ENCODE measurements at regions not wholly inside any gene's neighbourhood (a gene's known extent, or its start where the extent isn't known, plus 50 kb on each side); places are given as distances from the start of the nearest gene placed in this dataset.

GRCh38 chr12:43271659-43272058 lies 280.3 kb downstream of the ADAMTS20 start:
- Histone ChIP-seq H3F3A (ENCODE audit: low read length, unreplicated experiment) (no peaks in the 10 kb centered on the region), H3K79me2 (ENCODE audit: low read length) (no peaks in the 10 kb centered on the region), H3K36me3 (ENCODE audit: low read depth, low read length) (no peaks in the 10 kb centered on the region), H3K4me3 (ENCODE audit: low read length) (no peak overlapping the region), H3K4me2 (ENCODE audit: low read length) (no peak overlapping the region), H2AFZ (ENCODE audit: low read length) (no peak overlapping the region), H3K9me2 (replicated peaks; ENCODE audit: low read length) (no peaks in the 10 kb centered on the region), H3K4me1 (ENCODE audit: insufficient read depth, low read length) (peaks cover 5% of the 10 kb centered on the region; the same call in 1 of the 2 replicates), H3K9ac (ENCODE audit: low read length) (no peak overlapping the region), H4K20me1 (ENCODE audit: low read length) (no peaks in the 10 kb centered on the region), H3K9me3 (ENCODE audit: low read length) (no peaks in the 10 kb centered on the region), H3K27me3 (ENCODE audit: low read length) (no peaks in the 10 kb centered on the region), H3K27ac (ENCODE audit: low read length) (no peak overlapping the region)
- BruUV-seq (replicated peaks): no TSS peak
- no peak for ATAC-seq
- POLR2A ChIA-PET (ENCODE audit: unreplicated experiment): no interaction called here
- CTCF ChIA-PET: no interaction called here
- DNase-seq: no peak
- TF ChIP-seq EZH2phosphoT487 (IDR thresholded peaks at IDR 0.05; ENCODE audit: borderline replicate concordance, low read length) (no peak), EZH2 (IDR thresholded peaks at IDR 0.05; ENCODE audit: low read length, unreplicated experiment) (no peak), CTCF (conservative IDR thresholded peaks at IDR 0.05; ENCODE audit: low read depth, low read length) (no peak)
- intact Hi-C loops (cut with micrococcal nuclease): loop anchor here (10.0 kb wide), 1 partner anchor 77 kb away; no protein-coding TSS in a partner anchor

GRCh38 chr12:43267818-43268217 lies 284.2 kb downstream of the ADAMTS20 start:
- CTCF ChIA-PET: no interaction called here
- no peak for ATAC-seq

GRCh38 chr12:43261701-43262100 lies 290.3 kb downstream of the ADAMTS20 start:
- CTCF ChIA-PET: no interaction called here
- no peak overlapping the region for H3K9ac ChIP-seq (ENCODE audit: low read length)

More at GRCh38 chr12:43267818-43268217, 284.2 kb downstream of the ADAMTS20 start:
- no peaks in the 10 kb centered on the region for H3K9me2 ChIP-seq (replicated peaks; ENCODE audit: low read length)
- H3K27me3 ChIP-seq (ENCODE audit: low read length): no peaks in the 10 kb centered on the region
- TF ChIP-seq EZH2 (IDR thresholded peaks at IDR 0.05; ENCODE audit: low read length, unreplicated experiment) (no peak), EZH2phosphoT487 (IDR thresholded peaks at IDR 0.05; ENCODE audit: borderline replicate concordance, low read length) (no peak), CTCF (conservative IDR thresholded peaks at IDR 0.05; ENCODE audit: low read depth, low read length) (no peak)
- H3K9ac ChIP-seq (ENCODE audit: low read length): no peak overlapping the region
- no TSS peak for BruUV-seq (replicated peaks)
- no peaks in the 10 kb centered on the region for H3K4me1 ChIP-seq (ENCODE audit: insufficient read depth, low read length)
- no peak overlapping the region for H3K4me2 ChIP-seq (ENCODE audit: low read length)
- H2AFZ ChIP-seq (ENCODE audit: low read length): no peak overlapping the region
- H3K79me2 ChIP-seq (ENCODE audit: low read length): no peaks in the 10 kb centered on the region
- no peak overlapping the region for H3K4me3 ChIP-seq (ENCODE audit: low read length)
- intact Hi-C loops (cut with micrococcal nuclease): no loop called here
- H3F3A ChIP-seq (ENCODE audit: low read length, unreplicated experiment): no peaks in the 10 kb centered on the region
- DNase-seq: no peak
- no peaks in the 10 kb centered on the region for H3K36me3 ChIP-seq (ENCODE audit: low read depth, low read length)
- no peaks in the 10 kb centered on the region for H3K9me3 ChIP-seq (ENCODE audit: low read length)
- no peak overlapping the region for H3K27ac ChIP-seq (ENCODE audit: low read length)
- H4K20me1 ChIP-seq (ENCODE audit: low read length): no peaks in the 10 kb centered on the region
- POLR2A ChIA-PET (ENCODE audit: unreplicated experiment): no interaction called here

More at GRCh38 chr12:43261701-43262100, 290.3 kb downstream of the ADAMTS20 start:
- Histone ChIP-seq H4K20me1 (ENCODE audit: low read length) (no peaks in the 10 kb centered on the region), H3K27me3 (ENCODE audit: low read length) (no peaks in the 10 kb centered on the region), H3K27ac (ENCODE audit: low read length) (no peak overlapping the region), H3K9me2 (replicated peaks; ENCODE audit: low read length) (no peaks in the 10 kb centered on the region), H3K36me3 (ENCODE audit: low read depth, low read length) (no peaks in the 10 kb centered on the region), H3K4me2 (ENCODE audit: low read length) (no peak overlapping the region), H3F3A (ENCODE audit: low read length, unreplicated experiment) (no peaks in the 10 kb centered on the region), H3K4me1 (ENCODE audit: insufficient read depth, low read length) (no peaks in the 10 kb centered on the region), H3K79me2 (ENCODE audit: low read length) (no peaks in the 10 kb centered on the region), H2AFZ (ENCODE audit: low read length) (no peak overlapping the region), H3K9me3 (ENCODE audit: low read length) (no peaks in the 10 kb centered on the region), H3K4me3 (ENCODE audit: low read length) (no peak overlapping the region)
- no TSS peak for BruUV-seq (replicated peaks)
- POLR2A ChIA-PET (ENCODE audit: unreplicated experiment): no interaction called here
- TF ChIP-seq EZH2 (IDR thresholded peaks at IDR 0.05; ENCODE audit: low read length, unreplicated experiment) (no peak), CTCF (conservative IDR thresholded peaks at IDR 0.05; ENCODE audit: low read depth, low read length) (no peak), EZH2phosphoT487 (IDR thresholded peaks at IDR 0.05; ENCODE audit: borderline replicate concordance, low read length) (no peak)
- ATAC-seq (no peak), DNase-seq (no peak)
- intact Hi-C loops (cut with micrococcal nuclease): no loop called here

Data from PC-3 (cell line).